Occipital lobe (tissue), 1 donor: ENCODE measurements at regions not wholly inside any gene's neighbourhood (a gene's known extent, or its start where the extent isn't known, plus 50 kb on each side); places are given as distances from the start of the nearest gene placed in this dataset.
A peak's percentile ranks its signal among the peaks of the same experiment; 100 is the strongest.
"Not testable (repeated sequence)": the region's sequence is repeated elsewhere in the genome, so short reads cannot be mapped to it uniquely, and the experiment has no call there.

Experiments used
- DNase-seq: peaks from one replicate; lab custom pipeline; 2025; lab: John Stamatoyannopoulos, UW

- peak; percentile 20 for DNase-seq
Measured at GRCh38 chrX:97854086-97854485, 970.4 kb downstream of the RPA4 start.

GRCh38 chrX:97858592-97858991 lies 974.9 kb downstream of the RPA4 start:
- no peak for DNase-seq

GRCh38 chrX:97860226-97860625 lies 976.5 kb downstream of the RPA4 start:
- no peak for DNase-seq

- no peak for DNase-seq
Measured at GRCh38 chrX:97863261-97863660, 979.6 kb downstream of the RPA4 start.

GRCh38 chrX:97867266-97867665 lies 983.6 kb downstream of the RPA4 start:
- no peak for DNase-seq

- no peak for DNase-seq
Measured at GRCh38 chrX:97876697-97877407, 993.1 kb downstream of the RPA4 start.

GRCh38 chrX:97882306-97882705 lies 998.6 kb downstream of the RPA4 start:
- no peak for DNase-seq

GRCh38 chrX:97895751-97896150 lies 1012.0 kb downstream of the RPA4 start:
- DNase-seq, result no peak

GRCh38 chrX:97897998-97898397 lies 1014.3 kb downstream of the RPA4 start:
- no peak for DNase-seq

- DNase-seq, result no peak
Measured at GRCh38 chrX:97898798-97899197, 1015.1 kb downstream of the RPA4 start.

GRCh38 chrX:97907791-97908190 lies 1024.1 kb downstream of the RPA4 start:
- DNase-seq, result no peak

- DNase-seq, result no peak
Measured at GRCh38 chrX:97909245-97909644, 1025.5 kb downstream of the RPA4 start.

- not testable (repeated sequence) for DNase-seq
Measured at GRCh38 chrX:97915390-97915789, 1031.7 kb downstream of the RPA4 start.

- not testable (repeated sequence) for DNase-seq
Measured at GRCh38 chrX:97921223-97921622, 1037.5 kb downstream of the RPA4 start.

- no peak for DNase-seq
Measured at GRCh38 chrX:97931586-97931985, 1047.9 kb downstream of the RPA4 start.

GRCh38 chrX:97936296-97936695 lies 1052.6 kb downstream of the RPA4 start:
- no peak for DNase-seq

- no peak for DNase-seq
Measured at GRCh38 chrX:97938706-97939105, 1055.0 kb downstream of the RPA4 start.

GRCh38 chrX:97968376-97969163 lies 1084.9 kb downstream of the RPA4 start:
- DNase-seq, result no peak

- no peak for DNase-seq
Measured at GRCh38 chrX:97984641-97985040, 1100.9 kb downstream of the RPA4 start.

- no peak for DNase-seq
Measured at GRCh38 chrX:97985096-97985495, 1101.4 kb downstream of the RPA4 start.

GRCh38 chrX:97987979-97988378 lies 1104.3 kb downstream of the RPA4 start:
- no peak for DNase-seq

GRCh38 chrX:97995834-97996233 lies 1112.1 kb downstream of the RPA4 start:
- no peak for DNase-seq

GRCh38 chrX:98028691-98029090 lies 1145.0 kb downstream of the RPA4 start:
- DNase-seq, result no peak
